SK-N-SH (cell line): ENCODE measurements at regions not wholly inside any gene's neighbourhood (a gene's known extent, or its start where the extent isn't known, plus 50 kb on each side); places are given as distances from the start of the nearest gene placed in this dataset.

Experiments
- CTCF ChIA-PET: fragments of 300-600, 350-600 bp; formaldehyde crosslinking; extraction: SDS; loops from one replicate; lab custom pipeline; 2021; lab: Yijun Ruan, JAX
- POLR2A ChIA-PET: fragments of 350-600 bp; sonication (Branson Sonifier 250); formaldehyde crosslinking; extraction: SDS; loops from one replicate; lab custom pipeline; 2020; ENCODE audit warnings: antibody characterized with exemption, inconsistent platforms; lab: Yijun Ruan, JAX
- DNase-seq: peaks from one replicate; pipeline ENCODE4 v3.0.0; 2012
- H2AFZ ChIP-seq: fragments of 200-600 bp; sonication (generic); 2 replicates; pipeline ENCODE4 v1.8.1; 2016; ENCODE audit warnings: antibody characterized with exemption, mild to moderate bottlenecking, low read depth
- H3F3A ChIP-seq: fragments of 200-600 bp; sonication (generic); replicated peaks from 2 replicates; pipeline ENCODE3; 2016; ENCODE audit warnings: antibody characterized with exemption, mild to moderate bottlenecking; ENCODE audit not compliant: insufficient read depth
- H3K27ac ChIP-seq, 2 experiments: fragments of 200-500 bp in 1 of 2; fragments of 200-600 bp in 1 of 2; sonication (Bioruptor generic) in 1 of 2; sonication (generic), shearing (Covaris generic) in 1 of 2; 2 replicates each; pipeline versions ENCODE4 v1.5.1 to v1.6.1; 2014 to 2016; ENCODE audit warnings: low read depth in 2 of 2, inconsistent platforms in 1 of 2, low read length in 1 of 2, mild to moderate bottlenecking in 1 of 2, mixed read lengths in 1 of 2
- H3K27me3 ChIP-seq: fragments of 200-600 bp; sonication (generic), shearing (Covaris generic); 2 replicates; pipeline ENCODE4 v1.6.1; 2016; ENCODE audit warnings: mixed run types; ENCODE audit not compliant: insufficient read depth
- H3K36me3 ChIP-seq, 2 experiments: fragments of 200-500 bp in 1 of 2; fragments of 200-600 bp in 1 of 2; sonication (Bioruptor generic) in 1 of 2; sonication (generic) in 1 of 2; replicated peaks in 1 of 2; 2 replicates each; pipeline versions ENCODE3 to v1.5.1; 2014 to 2016; ENCODE audit warnings: low read length in 1 of 2, mild to moderate bottlenecking in 1 of 2; ENCODE audit not compliant: insufficient read depth in 2 of 2, control insufficient read depth in 1 of 2
- H3K4me1 ChIP-seq, 2 experiments: fragments of 200-500 bp in 1 of 2; fragments of 200-600 bp in 1 of 2; sonication (Bioruptor generic) in 1 of 2; sonication (generic), shearing (Covaris generic) in 1 of 2; 2 replicates each; pipeline versions ENCODE4 v1.5.1 to v1.6.1; 2014 to 2016; ENCODE audit warnings: low read depth in 1 of 2, low read length in 1 of 2, mixed run types in 1 of 2; ENCODE audit not compliant: insufficient read depth in 2 of 2, control insufficient read depth in 1 of 2
- H3K4me2 ChIP-seq: fragments of 200-600 bp; sonication (generic), shearing (Covaris generic); 2 replicates; pipeline ENCODE4 v1.6.1; 2017; ENCODE audit warnings: mixed run types
- H3K4me3 ChIP-seq, 2 experiments: fragments of 200-500 bp in 1 of 2; fragments of 200-600 bp in 1 of 2; sonication (Bioruptor generic) in 1 of 2; sonication (generic), shearing (Covaris generic) in 1 of 2; 2 replicates each; pipeline versions ENCODE4 v1.5.1 to v1.8.1; 2014 to 2016; ENCODE audit warnings: low read depth in 2 of 2, inconsistent platforms in 1 of 2, low read length in 1 of 2, mild to moderate bottlenecking in 1 of 2, mixed read lengths in 1 of 2, moderate library complexity in 1 of 2
- H3K79me2 ChIP-seq: fragments of 200-600 bp; sonication (generic); 2 replicates; pipeline ENCODE4 v1.8.1; 2017; ENCODE audit warnings: mild to moderate bottlenecking; ENCODE audit not compliant: insufficient read depth
- H3K9ac ChIP-seq: fragments of 200-600 bp; sonication (generic); 2 replicates; pipeline ENCODE4 v1.6.1; 2017; ENCODE audit warnings: mixed run types
- H3K9me2 ChIP-seq: fragments of 200-600 bp; sonication (generic); 2 replicates; pipeline ENCODE4 v1.6.1; 2017; ENCODE audit warnings: mixed run types
- H3K9me3 ChIP-seq: fragments of 200-600 bp; sonication (generic); 2 replicates; pipeline ENCODE4 v1.6.1; 2017; ENCODE audit warnings: mixed run types, mild to moderate bottlenecking, moderate library complexity
- H4K20me1 ChIP-seq: fragments of 200-600 bp; sonication (generic); 2 replicates; pipeline ENCODE4 v1.6.1; 2017; ENCODE audit warnings: mild to moderate bottlenecking, mixed run types; ENCODE audit not compliant: insufficient read depth
- CHD2 ChIP-seq: fragments of 150-350 bp; IDR thresholded peaks from 2 replicates; pipeline ENCODE4 v1.6.1; 2018; ENCODE audit warnings: low read length; ENCODE audit not compliant: partially characterized antibody
- CTCF ChIP-seq: fragments of 200-600 bp; sonication (generic); IDR thresholded peaks from 2 replicates; pipeline ENCODE4 v1.6.1; 2017; ENCODE audit warnings: antibody characterized with exemption, mild to moderate bottlenecking, moderate library complexity
- GABPA ChIP-seq: IDR thresholded peaks from 2 replicates; pipeline ENCODE4 v1.4.0; 2012; ENCODE audit warnings: low read depth, mild to moderate bottlenecking
- GATA2 ChIP-seq: sonication (generic); formaldehyde crosslinking; IDR thresholded peaks from 2 replicates; pipeline ENCODE4 v1.5.0; 2020; ENCODE audit warnings: mild to moderate bottlenecking, missing genetic modification reagents
- IRF3 ChIP-seq: fragments of 150-350 bp; IDR thresholded peaks from 2 replicates; pipeline ENCODE4 v1.6.1; 2016; ENCODE audit warnings: mild to moderate bottlenecking, low read depth, low read length
- JUND ChIP-seq: IDR thresholded peaks from 2 replicates; pipeline ENCODE4 v1.4.0; 2012
- MXI1 ChIP-seq: IDR thresholded peaks from 2 replicates; pipeline ENCODE4 v1.6.1; 2012; ENCODE audit warnings: mild to moderate bottlenecking, low read depth, low read length, improper control_type of control experiment
- NRF1 ChIP-seq: IDR thresholded peaks from 2 replicates; pipeline ENCODE4 v1.6.1; 2012; ENCODE audit warnings: low read depth, mild to moderate bottlenecking, low read length
- PBX3 ChIP-seq: IDR thresholded peaks from 2 replicates; pipeline ENCODE4; 2012
- REST ChIP-seq: IDR thresholded peaks from 2 replicates; pipeline ENCODE4 v1.6.1; 2012; ENCODE audit warnings: mild to moderate bottlenecking, low read depth, low read length, moderate library complexity
- RFX5 ChIP-seq: IDR thresholded peaks from 2 replicates; pipeline ENCODE4 v1.6.1; 2012; ENCODE audit warnings: mild to moderate bottlenecking, improper control_type of control experiment, low read length
- SIN3A ChIP-seq: IDR thresholded peaks from 2 replicates; pipeline ENCODE4 v1.6.1; 2012; ENCODE audit warnings: low read depth, mild to moderate bottlenecking, low read length, moderate library complexity, borderline replicate concordance
- TCF12 ChIP-seq: IDR thresholded peaks from 2 replicates; pipeline ENCODE4 v1.4.0; 2012
- USF1 ChIP-seq: IDR thresholded peaks from 2 replicates; pipeline ENCODE4 v1.4.0; 2012; ENCODE audit warnings: low read depth, borderline replicate concordance
- USF2 ChIP-seq: fragments of 150-350 bp; IDR thresholded peaks from 2 replicates; pipeline ENCODE4 v1.6.1; 2017; ENCODE audit warnings: antibody characterized with exemption, low read length, low read depth, borderline replicate concordance
- WGBS: methylation state at CpG from one replicate; pipeline ENCODE4 v1.1.6; 2017; ENCODE audit warnings: low lambda C conversion rate; 5-methylcytosine and 5-hydroxymethylcytosine counted together

GRCh38 chr4:119715490-119716445 lies 87.2 kb upstream of the PDE5A start:
- CTCF ChIA-PET, result no interaction called here
- Histone ChIP-seq H2AFZ (no peak overlapping the region), H3K27ac (no peak overlapping the region), H3K4me3 (no peak overlapping the region), H3K9me3 (peaks cover 5% of the 10 kb centered on the region; the same call in 1 of the 2 replicates), H4K20me1 (no peaks in the 10 kb centered on the region), H3K27me3 (no peaks in the 10 kb centered on the region), H3K9ac (no peak overlapping the region), H3K4me1 (no peaks in the 10 kb centered on the region), H3K79me2 (no peaks in the 10 kb centered on the region), H3K9me2 (no peaks in the 10 kb centered on the region)
- DNase-seq, result no peak
- POLR2A ChIA-PET, result no interaction called here
- no peak for TF ChIP-seq MXI1
- TF ChIP-seq REST, result no peak
- no peak for TF ChIP-seq USF2
- no peak for TF ChIP-seq SIN3A
- no peak for TF ChIP-seq PBX3
- no peak for TF ChIP-seq TCF12
- TF ChIP-seq, all 33 proteins: peak for 0
- 57% methylated on average over 4 of the region's 4 CpGs for WGBS
- Histone ChIP-seq H3F3A (no peaks in the 10 kb centered on the region), H3K36me3 (no peaks in the 10 kb centered on the region), H3K4me2 (no peak overlapping the region)

- no peak overlapping the region for H3K4me2 ChIP-seq
- no peaks in the 10 kb centered on the region for H3K36me3 ChIP-seq
- H3K27me3 ChIP-seq, result no peaks in the 10 kb centered on the region
- H3K27ac ChIP-seq, result no peak overlapping the region
- H3F3A ChIP-seq, result no peaks in the 10 kb centered on the region
- H3K9ac ChIP-seq, result no peak overlapping the region
- no peaks in the 10 kb centered on the region for H3K9me2 ChIP-seq
- WGBS, result 30% methylated on average over 2 of the region's 2 CpGs
- POLR2A ChIA-PET, result no interaction called here
- H3K9me3 ChIP-seq, result no peaks in the 10 kb centered on the region
- no peak overlapping the region for H2AFZ ChIP-seq
- H4K20me1 ChIP-seq, result no peaks in the 10 kb centered on the region
- H3K79me2 ChIP-seq, result no peaks in the 10 kb centered on the region
- no peak overlapping the region for H3K4me3 ChIP-seq
- no peak for DNase-seq
- CTCF ChIA-PET, result interaction anchor here (1.3 to 1.4 kb wide), 2 partner anchors 17 to 80 kb away, joined by 4 to 5 read pairs; partner anchors contain the start of gene PDE5A
- no peaks in the 10 kb centered on the region for H3K4me1 ChIP-seq
- TF ChIP-seq NRF1 (no peak), JUND (no peak), CTCF (no peak), USF1 (no peak), GABPA (no peak), USF2 (no peak), RFX5 (no peak), CHD2 (no peak), GATA2 (CRISPR knock-in tag) (no peak), IRF3 (no peak)
These were observed 80.8 kb upstream of the PDE5A start for GRCh38 chr4:119709418-119709817.
